ENCODE measurements at regions not wholly inside any gene's neighbourhood (a gene's known extent, or its start where the extent isn't known, plus 50 kb on each side); places are given as distances from the start of the nearest gene placed in this dataset.

GRCh38 chr6:134435814-134436280 lies 117.9 kb upstream of the SGK1 start:
- peak overlapping the region; percentile 36; the same call in 1 of the 2 replicates for H3K4me3 ChIP-seq
- no peaks in the 10 kb centered on the region for H3K36me3 ChIP-seq (ENCODE audit: low read depth)
- CTCF ChIA-PET = no interaction called here
- H4K20me1 ChIP-seq (ENCODE audit: insufficient read depth) = no peaks in the 10 kb centered on the region
- no peak for TF ChIP-seq EZH2 (IDR thresholded peaks at IDR 0.05; ENCODE audit: low read depth)
- TF ChIP-seq CTCF (conservative IDR thresholded peaks at IDR 0.05) = no peak
- peak overlapping the region; percentile 71 for H3K4me2 ChIP-seq
- no peaks in the 10 kb centered on the region for H3K9me3 ChIP-seq (ENCODE audit: insufficient read depth, low read depth)
- DNase-seq = no peak
- POLR2A ChIA-PET (ENCODE audit: unreplicated experiment) = interaction anchor here (0.6 to 0.7 kb wide), 2 partner anchors 256 to 265 kb away, joined by 9 to 10 read pairs; no protein-coding TSS in a partner anchor
- no peaks in the 10 kb centered on the region for H3K9me2 ChIP-seq (ENCODE audit: insufficient read depth)
- no peaks in the 10 kb centered on the region for H3K79me2 ChIP-seq (ENCODE audit: low read depth)
- peaks cover 29% of the 10 kb centered on the region for H3K4me1 ChIP-seq (replicated peaks; ENCODE audit: insufficient read depth)
- H3K27ac ChIP-seq = peak overlapping the region; percentile 85
- BruUV-seq (replicated peaks) = no TSS peak
- H2AFZ ChIP-seq = peak overlapping the region; percentile 69; the same call in 1 of the 2 replicates
- no peaks in the 10 kb centered on the region for H3K27me3 ChIP-seq (ENCODE audit: insufficient read depth, low read depth)
- H3F3A ChIP-seq (ENCODE audit: insufficient read depth, low read depth) = peaks cover 19% of the 10 kb centered on the region
- intact Hi-C loops (cut with micrococcal nuclease; ENCODE audit: unreplicated experiment) = loop anchor here (1.0 to 5.0 kb wide), 5 partner anchors 59 to 386 kb away; no protein-coding TSS in a partner anchor

DNA sequence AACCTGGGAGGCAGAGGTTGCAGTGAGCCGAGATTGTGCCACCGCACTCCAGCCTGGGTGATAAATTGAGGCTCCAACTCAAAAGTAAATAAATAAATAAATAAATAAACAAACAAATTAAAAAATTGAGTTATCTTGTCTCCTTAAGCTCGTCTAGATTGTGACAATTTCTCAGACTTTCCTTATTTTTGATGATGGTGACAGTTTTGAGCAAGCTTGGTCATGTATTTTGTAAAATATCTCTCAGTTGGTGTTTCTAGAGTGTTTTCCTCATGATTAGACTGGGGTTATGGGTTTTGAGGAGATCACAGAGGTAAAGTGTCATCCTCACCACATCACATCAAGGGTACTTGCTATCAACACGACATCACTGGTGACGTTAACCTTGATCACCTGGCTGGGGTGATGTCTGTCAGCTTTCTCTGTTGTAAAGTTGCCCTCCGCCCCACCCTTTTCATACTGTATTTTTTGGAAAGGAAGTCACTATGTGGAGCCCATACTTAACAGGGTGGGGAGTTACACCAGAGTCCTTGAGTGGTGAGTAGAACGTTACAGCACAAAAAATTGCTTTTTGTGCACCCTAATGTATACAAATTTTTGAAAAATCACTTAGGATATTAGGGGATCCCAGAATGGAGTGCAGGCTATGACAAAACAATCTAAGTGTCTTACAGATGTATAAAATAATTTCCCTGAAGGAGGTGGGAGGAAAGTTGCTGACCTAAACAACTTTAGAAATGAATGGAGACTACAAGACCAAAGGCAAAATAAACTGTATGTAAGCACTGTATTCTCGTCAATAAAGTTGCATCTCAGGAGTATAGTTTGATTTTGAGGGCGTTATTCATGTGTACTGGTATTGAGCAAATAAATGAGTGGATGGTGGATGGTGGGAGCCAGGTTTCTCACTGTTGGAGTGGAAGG lies 116.4 kb upstream of the SGK1 start:
- Histone ChIP-seq H3K9me2 (ENCODE audit: insufficient read depth) (no peaks in the 10 kb centered on the region), H3K9me3 (ENCODE audit: insufficient read depth, low read depth) (no peaks in the 10 kb centered on the region), H3F3A (ENCODE audit: insufficient read depth, low read depth) (peaks cover 19% of the 10 kb centered on the region), H3K79me2 (ENCODE audit: low read depth) (no peaks in the 10 kb centered on the region), H3K4me2 (no peak overlapping the region), H4K20me1 (ENCODE audit: insufficient read depth) (no peaks in the 10 kb centered on the region), H3K27ac (no peak overlapping the region), H3K4me1 (replicated peaks; ENCODE audit: insufficient read depth) (peaks cover 29% of the 10 kb centered on the region), H3K27me3 (ENCODE audit: insufficient read depth, low read depth) (no peaks in the 10 kb centered on the region), H2AFZ (no peak overlapping the region), H3K4me3 (no peak overlapping the region), H3K36me3 (ENCODE audit: low read depth) (no peaks in the 10 kb centered on the region)
- ChIA-PET POLR2A (ENCODE audit: unreplicated experiment) (no interaction called here), CTCF (no interaction called here)
- no peak for DNase-seq
- intact Hi-C loops (cut with micrococcal nuclease; ENCODE audit: unreplicated experiment) = no loop called here
- TF ChIP-seq EZH2 (IDR thresholded peaks at IDR 0.05; ENCODE audit: low read depth) = no peak
- TF ChIP-seq CTCF (conservative IDR thresholded peaks at IDR 0.05) = no peak
- no TSS peak for BruUV-seq (replicated peaks)

- H2AFZ ChIP-seq = no peak overlapping the region
These were observed 114.1 kb upstream of the SGK1 start for GRCh38 chr6:134432036-134432435.

More at GRCh38 chr6:134432036-134432435, 114.1 kb upstream of the SGK1 start:
- Histone ChIP-seq H4K20me1 (ENCODE audit: insufficient read depth) (no peaks in the 10 kb centered on the region), H3K9me2 (ENCODE audit: insufficient read depth) (no peaks in the 10 kb centered on the region; the same call in 1 of the 2 replicates), H3K27me3 (ENCODE audit: insufficient read depth, low read depth) (no peaks in the 10 kb centered on the region), H3K27ac (no peak overlapping the region), H3K4me2 (no peak overlapping the region), H3K36me3 (ENCODE audit: low read depth) (no peaks in the 10 kb centered on the region), H3K79me2 (ENCODE audit: low read depth) (no peaks in the 10 kb centered on the region), H3F3A (ENCODE audit: insufficient read depth, low read depth) (peaks cover 14% of the 10 kb centered on the region), H3K4me3 (no peak overlapping the region), H3K9me3 (ENCODE audit: insufficient read depth, low read depth) (no peaks in the 10 kb centered on the region), H3K4me1 (replicated peaks; ENCODE audit: insufficient read depth) (peaks cover 18% of the 10 kb centered on the region)
- CTCF ChIA-PET = no interaction called here
- intact Hi-C loops (cut with micrococcal nuclease; ENCODE audit: unreplicated experiment) = no loop called here
- BruUV-seq (replicated peaks) = no TSS peak
- no peak for DNase-seq
- POLR2A ChIA-PET (ENCODE audit: unreplicated experiment) = no interaction called here
- no peak for TF ChIP-seq EZH2 (IDR thresholded peaks at IDR 0.05; ENCODE audit: low read depth)
- no peak for TF ChIP-seq CTCF (conservative IDR thresholded peaks at IDR 0.05)
